ENCODE measurements at regions not wholly inside any gene's neighbourhood (a gene's known extent, or its start where the extent isn't known, plus 50 kb on each side); places are given as distances from the start of the nearest gene placed in this dataset.
A peak's percentile ranks its signal among the peaks of the same experiment; 100 is the strongest.

DNA sequence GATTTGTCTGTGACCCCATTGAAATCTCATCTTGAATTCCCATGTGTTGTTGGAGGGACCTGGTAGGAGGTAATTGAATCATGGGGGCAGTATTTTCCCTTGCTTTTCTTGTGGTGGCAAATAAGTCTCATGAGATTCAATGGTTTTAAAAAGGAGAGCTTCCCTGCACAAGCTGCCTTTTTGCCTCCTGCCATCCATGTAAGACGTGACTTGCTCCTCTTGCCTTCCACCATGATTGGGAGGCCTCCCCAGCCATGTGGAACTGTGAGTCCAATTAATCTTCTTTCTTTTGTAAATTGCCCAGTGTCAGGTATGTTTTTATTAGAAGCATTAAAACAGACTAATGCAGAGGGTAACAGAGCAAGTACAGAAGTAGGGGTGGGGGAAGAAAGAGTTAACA, 1097.0 kb upstream of the ADGRB3 start:
- H3K4me3 ChIP-seq (ENCODE audit: low read length in 3 of 3), result no peak overlapping the region
- H3K36me3 ChIP-seq (ENCODE audit: control insufficient read depth in 2 of 3, insufficient read depth in 3 of 3, low read length in 3 of 3), result no peaks in the 10 kb centered on the region
- H3K9me3 ChIP-seq (ENCODE audit: control insufficient read depth in 2 of 3, insufficient read depth in 1 of 3, low read length in 3 of 3), result peaks cover 0 to 2% (median 0%) of the 10 kb centered on the region in 3 donors
- H3K9ac ChIP-seq (ENCODE audit: low read length in 3 of 3), result no peak overlapping the region
- DNase-seq (no peak), FAIRE-seq (no peak)
- intact Hi-C loops (cut with DNase I), result no loop called here
- H3K27ac ChIP-seq (ENCODE audit: low read depth in 2 of 2, low read length in 2 of 2), result no peak overlapping the region
- H3K27me3 ChIP-seq (ENCODE audit: control insufficient read depth, insufficient read depth, low read length), result no peaks in the 10 kb centered on the region
- no peaks in the 10 kb centered on the region for H3K4me1 ChIP-seq (ENCODE audit: control insufficient read depth in 2 of 3, insufficient read depth in 2 of 3, low read depth in 1 of 3, low read length in 3 of 3)
- no peak for TF ChIP-seq CTCF (IDR thresholded peaks at IDR 0.05; ENCODE audit: borderline replicate concordance, extremely low read depth, insufficient read depth)

GRCh38 chr6:67535946-67536345, 1099.1 kb upstream of the ADGRB3 start:
- intact Hi-C loops (cut with DNase I), result no loop called here
- Histone ChIP-seq H3K9ac (ENCODE audit: low read length in 3 of 3) (no peak overlapping the region), H3K4me1 (ENCODE audit: control insufficient read depth in 2 of 3, insufficient read depth in 2 of 3, low read depth in 1 of 3, low read length in 3 of 3) (no peaks in the 10 kb centered on the region), H3K9me3 (ENCODE audit: control insufficient read depth in 2 of 3, insufficient read depth in 1 of 3, low read length in 3 of 3) (peaks cover 0 to 2% (median 0%) of the 10 kb centered on the region in 3 donors), H3K27me3 (ENCODE audit: control insufficient read depth, insufficient read depth, low read length) (no peaks in the 10 kb centered on the region), H3K4me3 (ENCODE audit: low read length in 3 of 3) (no peak overlapping the region), H3K27ac (ENCODE audit: low read depth in 2 of 2, low read length in 2 of 2) (no peak overlapping the region), H3K36me3 (ENCODE audit: control insufficient read depth in 2 of 3, insufficient read depth in 3 of 3, low read length in 3 of 3) (no peaks in the 10 kb centered on the region)
- TF ChIP-seq CTCF (IDR thresholded peaks at IDR 0.05; ENCODE audit: borderline replicate concordance, extremely low read depth, insufficient read depth), result no peak
- DNase-seq (no peak), FAIRE-seq (no peak)

GRCh38 chr6:67506352-67506751, 1128.7 kb upstream of the ADGRB3 start:
- FAIRE-seq, result no peak
- peak in 1 of 5 donors; percentile 8 for DNase-seq

More at GRCh38 chr6:67506352-67506751, 1128.7 kb upstream of the ADGRB3 start:
- intact Hi-C loops (cut with DNase I), result no loop called here
- Histone ChIP-seq H3K4me3 (ENCODE audit: low read length in 3 of 3) (no peak overlapping the region), H3K36me3 (ENCODE audit: control insufficient read depth in 2 of 3, insufficient read depth in 3 of 3, low read length in 3 of 3) (no peaks in the 10 kb centered on the region), H3K4me1 (ENCODE audit: control insufficient read depth in 2 of 3, insufficient read depth in 2 of 3, low read depth in 1 of 3, low read length in 3 of 3) (no peaks in the 10 kb centered on the region), H3K9me3 (ENCODE audit: control insufficient read depth in 2 of 3, insufficient read depth in 1 of 3, low read length in 3 of 3) (no peaks in the 10 kb centered on the region), H3K9ac (ENCODE audit: low read length in 3 of 3) (no peak overlapping the region), H3K27ac (ENCODE audit: low read depth in 2 of 2, low read length in 2 of 2) (no peak overlapping the region), H3K27me3 (ENCODE audit: control insufficient read depth, insufficient read depth, low read length) (no peaks in the 10 kb centered on the region)
- no peak for TF ChIP-seq CTCF (IDR thresholded peaks at IDR 0.05; ENCODE audit: borderline replicate concordance, extremely low read depth, insufficient read depth)
